DND-41 (cell line): ENCODE measurements at regions not wholly inside any gene's neighbourhood (a gene's known extent, or its start where the extent isn't known, plus 50 kb on each side); places are given as distances from the start of the nearest gene placed in this dataset.

Experiments
- ATAC-seq: fragments of 200-7000 bp; cut with Tn5 transposase; 3 replicates; pipeline ENCODE4 v1.9.1; 2021; ENCODE audit warnings: low read depth; ENCODE audit not compliant: insufficient read depth
- DNase-seq: peaks from one replicate; pipeline ENCODE4 v3.0.0-alpha.2; 2020
- H2AFZ ChIP-seq: 2 replicates; pipeline ENCODE4 v1.6.0; 2012; ENCODE audit warnings: low read depth, low read length
- H3K27ac ChIP-seq: 2 replicates; pipeline ENCODE4 v1.5.1; 2012; ENCODE audit warnings: low read length, inconsistent platforms
- H3K27me3 ChIP-seq: fragments of 200-600 bp; sonication (generic); 2 replicates; pipeline ENCODE4 v1.6.0; 2012; ENCODE audit warnings: low read length, mild to moderate bottlenecking, inconsistent platforms; ENCODE audit not compliant: insufficient read depth, poor library complexity
- H3K36me3 ChIP-seq: 2 replicates; pipeline ENCODE4 v1.5.1; 2012; ENCODE audit warnings: low read length, inconsistent platforms; ENCODE audit not compliant: insufficient read depth
- H3K4me1 ChIP-seq: 2 replicates; pipeline ENCODE4 v1.5.1; 2012; ENCODE audit warnings: mild to moderate bottlenecking, low read length; ENCODE audit not compliant: insufficient read depth
- H3K4me2 ChIP-seq: 2 replicates; pipeline ENCODE4 v1.6.0; 2012; ENCODE audit warnings: mild to moderate bottlenecking, moderate library complexity, low read length, inconsistent platforms; ENCODE audit not compliant: insufficient read depth
- H3K4me3 ChIP-seq, 2 experiments: fragments of 200-600 bp in 1 of 2; shearing (Covaris generic) in 1 of 2; 2 replicates each; pipeline ENCODE4 v1.5.1; 2012 to 2016; ENCODE audit warnings: inconsistent platforms in 2 of 2, low read length in 2 of 2, mild to moderate bottlenecking in 2 of 2, low read depth in 1 of 2, moderate library complexity in 1 of 2
- H3K79me2 ChIP-seq: 2 replicates; pipeline ENCODE4 v1.6.0; 2012; ENCODE audit warnings: low read length, inconsistent platforms; ENCODE audit not compliant: insufficient read depth
- H3K9ac ChIP-seq: 2 replicates; pipeline ENCODE4 v1.6.0; 2012; ENCODE audit warnings: low read depth, mild to moderate bottlenecking, inconsistent platforms, low read length, moderate library complexity
- H3K9me3 ChIP-seq: 2 replicates; pipeline ENCODE4 v1.5.1; 2012; ENCODE audit warnings: low read length, moderate library complexity, mild to moderate bottlenecking, inconsistent platforms; ENCODE audit not compliant: insufficient read depth, severe bottlenecking
- H4K20me1 ChIP-seq: 2 replicates; pipeline ENCODE4 v1.6.0; 2012; ENCODE audit warnings: low read length; ENCODE audit not compliant: insufficient read depth
- EZH2 ChIP-seq: IDR thresholded peaks from 3 replicates; pipeline ENCODE4 v1.6.1; 2012; ENCODE audit warnings: borderline replicate concordance, low read depth, mild to moderate bottlenecking, moderate library complexity, low read length, inconsistent platforms; ENCODE audit not compliant: severe bottlenecking
- TF ChIP-seq, protein P1 (sequence below): IDR thresholded peaks from 2 replicates; pipeline ENCODE4 v1.5.1; 2012; ENCODE audit warnings: borderline replicate concordance, low read length, moderate library complexity, mild to moderate bottlenecking; ENCODE audit not compliant: poor library complexity, severe bottlenecking; ENCODE audit errors: extremely low read depth

DNA sequence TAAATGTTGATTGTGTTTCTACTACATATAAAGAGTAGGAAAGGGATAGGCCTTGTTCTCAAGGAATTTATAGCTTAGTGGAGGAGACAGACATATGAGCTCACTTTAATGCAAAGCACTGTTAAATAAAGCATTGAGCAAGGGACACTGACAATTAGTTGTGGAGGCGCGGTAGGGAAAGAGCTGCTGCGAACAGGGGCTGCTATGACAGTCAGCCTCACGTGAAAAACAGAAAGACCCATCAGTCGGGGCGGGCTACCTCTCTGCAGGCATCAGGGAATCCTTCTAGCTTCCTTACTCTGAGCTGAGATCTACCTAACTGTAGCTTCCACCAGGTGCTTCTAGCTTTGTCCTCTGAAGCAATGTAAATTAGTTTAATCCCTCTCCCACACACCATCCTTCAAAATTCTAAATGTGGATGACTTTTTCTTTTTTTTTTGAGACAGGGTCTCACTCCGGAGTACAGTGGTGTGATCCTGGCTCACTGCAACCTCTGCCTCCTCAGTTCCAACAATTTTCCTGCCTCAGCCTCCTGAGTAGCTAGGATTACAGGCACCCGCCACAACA lies 129.9 kb upstream of the ZFHX3 start:
- H3K36me3 ChIP-seq = no peaks in the 10 kb centered on the region
- H3K27me3 ChIP-seq = no peaks in the 10 kb centered on the region
- H3K79me2 ChIP-seq = no peaks in the 10 kb centered on the region
- H3K9me3 ChIP-seq = no peaks in the 10 kb centered on the region
- H4K20me1 ChIP-seq = no peaks in the 10 kb centered on the region
- DNase-seq (no peak), ATAC-seq (no peak)
- H3K4me3 ChIP-seq = no peak overlapping the region
- no peak overlapping the region for H3K4me2 ChIP-seq
- no peak overlapping the region for H3K9ac ChIP-seq
- H3K4me1 ChIP-seq = no peaks in the 10 kb centered on the region
- no peak overlapping the region for H2AFZ ChIP-seq
- TF ChIP-seq, protein P1, sequence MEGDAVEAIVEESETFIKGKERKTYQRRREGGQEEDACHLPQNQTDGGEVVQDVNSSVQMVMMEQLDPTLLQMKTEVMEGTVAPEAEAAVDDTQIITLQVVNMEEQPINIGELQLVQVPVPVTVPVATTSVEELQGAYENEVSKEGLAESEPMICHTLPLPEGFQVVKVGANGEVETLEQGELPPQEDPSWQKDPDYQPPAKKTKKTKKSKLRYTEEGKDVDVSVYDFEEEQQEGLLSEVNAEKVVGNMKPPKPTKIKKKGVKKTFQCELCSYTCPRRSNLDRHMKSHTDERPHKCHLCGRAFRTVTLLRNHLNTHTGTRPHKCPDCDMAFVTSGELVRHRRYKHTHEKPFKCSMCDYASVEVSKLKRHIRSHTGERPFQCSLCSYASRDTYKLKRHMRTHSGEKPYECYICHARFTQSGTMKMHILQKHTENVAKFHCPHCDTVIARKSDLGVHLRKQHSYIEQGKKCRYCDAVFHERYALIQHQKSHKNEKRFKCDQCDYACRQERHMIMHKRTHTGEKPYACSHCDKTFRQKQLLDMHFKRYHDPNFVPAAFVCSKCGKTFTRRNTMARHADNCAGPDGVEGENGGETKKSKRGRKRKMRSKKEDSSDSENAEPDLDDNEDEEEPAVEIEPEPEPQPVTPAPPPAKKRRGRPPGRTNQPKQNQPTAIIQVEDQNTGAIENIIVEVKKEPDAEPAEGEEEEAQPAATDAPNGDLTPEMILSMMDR = no peak
- TF ChIP-seq EZH2 = no peak
- no peak overlapping the region for H3K27ac ChIP-seq

DNA sequence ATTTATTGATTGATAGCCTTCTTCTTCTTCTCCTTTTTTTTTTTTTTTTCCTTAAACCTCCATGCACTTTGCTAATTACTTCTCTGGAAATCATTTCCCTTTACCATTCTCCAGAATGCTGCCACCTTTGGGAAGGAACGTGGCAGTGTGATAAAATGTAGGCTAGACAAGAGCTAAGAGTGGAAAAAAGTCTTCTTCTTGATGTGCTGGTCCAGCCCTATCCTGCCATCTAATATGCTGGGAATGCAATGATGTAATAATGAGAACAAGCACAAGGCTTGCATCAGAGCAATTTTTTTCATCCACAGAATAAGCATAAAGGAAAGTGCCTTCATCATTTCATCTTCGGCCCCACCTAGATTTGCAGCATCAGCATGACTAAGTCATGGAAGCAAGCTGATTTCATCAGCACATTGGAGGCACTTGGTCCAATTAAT lies 128.7 kb upstream of the ZFHX3 start:
- Histone ChIP-seq H3K4me3 (no peak overlapping the region), H3K4me1 (no peaks in the 10 kb centered on the region), H4K20me1 (no peaks in the 10 kb centered on the region), H3K9me3 (no peaks in the 10 kb centered on the region), H3K9ac (no peak overlapping the region), H3K27me3 (no peaks in the 10 kb centered on the region), H2AFZ (no peak overlapping the region), H3K4me2 (no peak overlapping the region), H3K79me2 (no peaks in the 10 kb centered on the region), H3K27ac (no peak overlapping the region), H3K36me3 (no peaks in the 10 kb centered on the region)
- TF ChIP-seq EZH2 = no peak
- TF ChIP-seq, protein P1 = no peak
- ATAC-seq (no peak), DNase-seq (no peak)

DNA sequence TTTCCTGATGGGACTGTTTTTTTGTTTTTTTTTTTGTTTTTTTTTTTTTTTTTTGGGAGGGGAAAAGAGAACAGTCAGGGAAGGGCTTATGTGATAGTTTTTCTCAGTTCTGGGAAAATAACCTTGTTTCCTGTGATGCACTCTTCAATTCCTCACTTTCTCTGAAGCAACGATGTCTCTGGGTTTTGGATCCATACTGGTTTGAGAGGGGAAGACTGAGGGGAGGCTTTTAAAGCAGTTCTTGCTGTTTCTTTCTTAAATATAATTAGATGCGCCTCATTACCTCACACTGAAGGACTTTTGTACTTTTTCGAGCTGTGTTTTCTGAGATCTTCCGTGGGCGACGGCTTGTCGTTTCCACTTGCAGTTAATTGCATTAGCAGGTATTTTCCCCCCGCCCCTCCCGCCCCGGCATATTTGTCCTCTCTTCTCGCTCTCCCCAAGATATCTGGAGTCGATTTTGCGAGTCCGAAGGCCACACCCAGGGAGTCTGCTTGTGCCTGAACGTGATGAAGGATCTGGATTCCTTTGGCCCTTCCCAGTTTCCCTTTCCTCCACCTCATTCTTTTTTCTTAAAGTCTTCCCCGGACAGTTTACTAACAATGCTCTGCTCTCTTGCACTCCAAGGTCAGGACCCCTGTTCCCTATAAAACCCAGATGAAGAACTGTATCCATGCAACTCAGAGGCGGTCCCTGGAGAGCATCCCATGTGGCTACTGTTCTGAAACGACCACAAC lies 125.2 kb upstream of the ZFHX3 start:
- TF ChIP-seq EZH2 = no peak
- TF ChIP-seq, protein P1 = peak; percentile 2
- ATAC-seq (no peak), DNase-seq (no peak)
- no peak overlapping the region for H3K4me3 ChIP-seq
- H3K4me2 ChIP-seq = no peak overlapping the region
- no peaks in the 10 kb centered on the region for H3K27me3 ChIP-seq
- H3K27ac ChIP-seq = no peak overlapping the region
- H3K36me3 ChIP-seq = no peaks in the 10 kb centered on the region
- H4K20me1 ChIP-seq = no peaks in the 10 kb centered on the region
- no peaks in the 10 kb centered on the region for H3K9me3 ChIP-seq
- no peaks in the 10 kb centered on the region for H3K4me1 ChIP-seq
- no peaks in the 10 kb centered on the region for H3K79me2 ChIP-seq
- H2AFZ ChIP-seq = no peak overlapping the region
- no peak overlapping the region for H3K9ac ChIP-seq
